ENCODE measurements at regions not wholly inside any gene's neighbourhood (a gene's known extent, or its start where the extent isn't known, plus 50 kb on each side); places are given as distances from the start of the nearest gene placed in this dataset.
A peak's percentile ranks its signal among the peaks of the same experiment; 100 is the strongest.

DNA sequence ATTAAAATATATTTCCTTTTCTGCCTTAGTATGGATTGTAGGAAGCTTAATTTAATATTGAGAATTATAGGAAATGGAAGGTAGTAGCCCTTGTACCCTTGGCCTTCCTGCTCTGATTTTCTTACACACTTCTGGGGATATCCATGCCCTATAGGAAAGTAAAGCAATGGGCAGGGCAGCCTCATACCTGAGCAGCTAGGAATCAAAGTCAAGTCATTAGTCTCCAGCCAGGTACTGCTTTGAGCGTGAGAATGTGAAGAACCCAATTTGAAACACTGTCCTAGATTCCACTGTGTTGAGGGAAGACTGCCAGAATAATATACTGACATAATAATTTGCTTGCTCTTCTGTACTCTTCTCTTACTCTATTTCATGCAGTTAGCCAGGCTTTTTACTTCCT is 51.0 kb upstream of the L3MBTL3 start:
- no peak for DNase-seq

GRCh38 chr6:129966125-129966524 is 52.3 kb upstream of the L3MBTL3 start:
- no peak for DNase-seq

- no peak for DNase-seq
These were observed 53.3 kb upstream of the L3MBTL3 start for GRCh38 chr6:129965096-129965495.

- DNase-seq, result no peak
These were observed 58.9 kb upstream of the L3MBTL3 start for GRCh38 chr6:129959358-129959930.

GRCh38 chr6:129957941-129958898 is 60.2 kb upstream of the L3MBTL3 start:
- peak in 1 of 51 donors; percentile 1 for DNase-seq

GRCh38 chr6:129955584-129955983 is 62.8 kb upstream of the L3MBTL3 start:
- DNase-seq, result no peak

DNA sequence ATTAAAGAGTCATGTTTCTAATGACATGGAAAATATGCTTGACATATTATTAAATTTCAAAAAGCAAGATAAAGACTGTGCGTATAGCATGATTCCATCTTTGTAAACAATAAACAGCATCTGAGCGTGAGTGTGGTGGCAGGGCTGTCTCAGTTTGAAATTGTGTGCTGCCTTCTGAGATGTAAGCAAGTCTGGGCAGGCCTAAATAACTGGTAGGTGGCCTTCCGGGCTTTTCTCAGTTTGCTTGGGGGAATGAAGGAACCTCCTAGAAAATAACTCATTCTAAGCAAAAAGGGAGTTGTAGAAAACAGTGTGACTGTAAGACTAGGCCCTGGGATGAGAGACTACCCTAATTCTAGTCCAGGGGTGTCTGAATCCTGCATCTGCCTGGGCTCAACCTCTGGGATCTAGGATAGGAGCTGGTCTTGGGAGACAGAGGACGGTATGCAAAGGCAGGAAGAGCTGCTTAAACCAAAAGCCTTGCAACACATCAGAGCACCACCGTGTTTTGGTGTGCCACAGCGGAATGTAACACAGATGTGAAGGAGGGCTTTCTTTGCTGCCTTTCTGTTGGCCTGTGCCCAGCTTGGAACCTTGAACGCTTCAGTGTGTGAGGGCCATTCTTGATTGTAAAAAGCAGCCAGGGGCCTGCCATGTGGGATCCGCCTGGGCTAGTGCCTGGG is 63.5 kb upstream of the L3MBTL3 start:
- no peak for DNase-seq

GRCh38 chr6:129947797-129948196 is 70.6 kb upstream of the L3MBTL3 start:
- no peak for DNase-seq

DNA sequence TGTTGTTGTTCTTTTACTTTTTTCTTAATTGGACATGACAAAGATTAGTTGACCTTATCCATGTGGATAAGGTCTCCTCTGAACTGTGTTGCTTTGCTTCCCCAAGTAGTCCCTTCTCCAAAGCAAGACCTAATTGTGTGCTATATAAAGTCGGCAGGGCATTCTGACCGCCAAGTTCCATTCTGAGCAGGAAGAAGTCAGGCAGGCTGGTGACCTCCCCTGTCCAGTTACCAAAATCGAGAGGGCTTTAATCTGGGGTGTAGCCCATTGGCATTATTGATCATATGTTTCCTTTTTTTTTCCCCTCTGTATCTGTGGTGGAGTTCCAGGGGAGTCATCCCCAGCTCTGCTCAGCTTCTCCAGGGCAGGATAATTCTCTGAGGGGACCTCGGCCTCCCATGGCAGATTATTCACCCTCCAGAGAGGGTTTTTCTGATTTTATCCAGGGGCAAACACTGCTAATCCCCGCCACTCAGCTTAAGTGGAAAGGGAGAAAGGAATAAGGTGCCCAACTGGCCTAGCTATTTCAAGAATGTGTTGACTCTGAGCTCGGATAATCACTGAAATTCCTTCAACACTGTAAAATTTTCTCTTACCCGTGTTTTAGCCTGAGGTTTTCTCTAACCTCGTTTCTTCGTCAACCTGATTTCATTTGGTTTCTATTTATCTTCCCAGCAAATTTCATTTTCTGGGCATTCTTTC is 71.8 kb upstream of the L3MBTL3 start:
- no peak for DNase-seq

DNA sequence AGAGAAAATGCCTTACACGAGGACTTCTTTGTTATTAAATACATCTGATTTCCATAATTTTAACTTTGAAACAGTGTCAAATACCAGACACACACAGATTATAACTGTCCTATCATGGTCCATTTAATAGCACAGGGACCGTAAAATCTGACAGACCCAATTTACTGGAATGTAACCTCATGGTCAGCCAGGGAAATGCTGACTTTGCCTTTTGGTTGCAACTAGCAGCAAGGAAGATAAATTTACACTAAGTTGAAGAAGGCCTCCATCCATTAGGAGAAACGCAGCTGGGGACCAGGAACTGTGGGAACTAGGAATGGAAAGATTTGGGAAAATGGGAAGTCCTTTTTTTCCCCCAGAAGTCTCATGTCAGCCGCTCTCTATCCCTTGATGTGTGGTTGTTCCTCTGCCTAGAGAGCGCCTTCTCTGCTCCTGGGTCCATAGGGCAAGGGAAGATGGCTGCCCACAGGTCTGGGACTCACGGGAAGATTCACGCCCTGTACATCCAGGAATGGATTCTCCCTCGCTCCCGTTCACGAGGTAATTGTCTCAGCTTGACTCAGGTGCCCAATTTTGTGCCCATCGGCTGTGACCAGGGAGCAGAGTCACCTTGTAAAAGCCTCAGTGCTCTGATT is 74.6 kb upstream of the L3MBTL3 start:
- no peak for DNase-seq

- no peak for DNase-seq
These were observed 77.8 kb upstream of the L3MBTL3 start for GRCh38 chr6:129940454-129941195.

DNA sequence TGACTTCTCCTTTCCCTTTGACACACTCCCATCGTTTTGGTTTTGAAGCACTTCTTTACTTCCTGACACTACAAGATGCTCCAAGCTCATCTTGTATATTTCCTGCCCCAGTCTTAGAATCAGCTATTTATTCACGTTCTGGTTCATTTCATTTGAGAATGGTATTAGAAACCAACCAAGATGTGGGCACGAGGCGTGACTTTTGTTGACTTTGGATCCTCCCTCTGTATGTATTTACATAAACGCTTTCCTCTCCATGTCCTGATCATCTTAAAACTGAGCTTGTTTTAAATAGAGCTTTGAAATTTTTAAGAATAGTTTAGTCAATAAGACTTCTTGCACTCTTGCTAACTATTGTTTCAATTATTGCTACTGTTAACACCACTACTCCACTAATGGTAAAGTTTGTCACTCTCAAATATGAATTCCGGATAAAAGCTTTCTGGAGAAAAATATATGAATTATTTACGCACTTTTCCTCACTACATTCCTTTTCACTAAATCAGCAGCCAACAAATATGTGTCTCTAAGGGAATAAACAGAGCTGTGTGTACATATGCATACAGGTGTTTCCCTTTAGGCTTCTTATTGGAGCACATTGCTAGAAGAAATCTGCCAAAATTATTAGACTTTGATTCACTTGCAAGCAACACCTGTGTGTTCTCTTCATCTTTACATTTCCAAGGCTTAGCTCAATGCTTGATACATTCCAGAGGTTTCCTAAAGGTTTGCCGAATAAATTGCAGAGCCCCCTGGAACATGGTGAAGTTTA is 77.3 kb upstream of the TMEM244 start:
- DNase-seq, result no peak

- peak in 20 of 51 donors; percentile 0 to 51 (median 18) for DNase-seq
These were observed 75.4 kb upstream of the TMEM244 start for GRCh38 chr6:129936329-129937165.

DNA sequence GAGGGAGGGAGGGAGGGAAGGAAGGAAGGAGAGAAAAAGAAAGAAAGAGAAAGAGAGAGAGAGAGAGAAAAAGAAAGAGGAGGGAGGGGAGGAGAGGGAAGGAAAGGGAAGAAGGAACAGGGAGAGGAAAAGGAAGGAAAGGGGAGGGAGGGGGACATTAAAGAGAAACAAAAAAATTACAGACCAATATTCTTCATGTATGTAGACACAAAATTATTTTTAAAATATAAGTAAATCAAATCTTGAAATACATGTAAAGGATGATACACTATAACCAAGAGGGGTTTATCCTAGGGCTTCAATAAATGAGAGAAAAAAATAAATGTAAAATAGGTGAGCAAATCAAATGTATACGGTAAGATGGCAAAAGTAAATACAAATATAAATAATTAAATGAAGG is 71.2 kb upstream of the TMEM244 start:
- DNase-seq, result no peak

DNA sequence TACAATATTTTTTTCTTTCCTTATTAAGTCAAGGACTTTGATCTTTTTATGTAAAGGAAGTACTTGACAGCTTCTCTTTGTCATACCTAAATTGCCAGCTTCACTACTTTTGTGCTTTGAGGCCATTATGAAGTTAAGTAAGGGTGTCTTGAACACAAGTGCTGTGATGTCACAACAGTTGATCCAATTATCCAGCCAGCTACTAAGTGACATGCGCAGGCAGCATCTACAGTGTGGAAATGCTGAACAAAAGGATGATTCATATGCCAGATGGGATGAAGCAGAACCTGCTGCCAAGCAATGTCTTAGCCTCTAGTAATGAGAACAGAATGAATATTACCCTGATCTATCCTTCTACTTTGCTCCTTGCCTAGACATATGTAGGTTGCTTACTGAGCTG is 68.3 kb upstream of the TMEM244 start:
- DNase-seq, result peak in 27 of 51 donors; percentile 1 to 70 (median 32)

DNA sequence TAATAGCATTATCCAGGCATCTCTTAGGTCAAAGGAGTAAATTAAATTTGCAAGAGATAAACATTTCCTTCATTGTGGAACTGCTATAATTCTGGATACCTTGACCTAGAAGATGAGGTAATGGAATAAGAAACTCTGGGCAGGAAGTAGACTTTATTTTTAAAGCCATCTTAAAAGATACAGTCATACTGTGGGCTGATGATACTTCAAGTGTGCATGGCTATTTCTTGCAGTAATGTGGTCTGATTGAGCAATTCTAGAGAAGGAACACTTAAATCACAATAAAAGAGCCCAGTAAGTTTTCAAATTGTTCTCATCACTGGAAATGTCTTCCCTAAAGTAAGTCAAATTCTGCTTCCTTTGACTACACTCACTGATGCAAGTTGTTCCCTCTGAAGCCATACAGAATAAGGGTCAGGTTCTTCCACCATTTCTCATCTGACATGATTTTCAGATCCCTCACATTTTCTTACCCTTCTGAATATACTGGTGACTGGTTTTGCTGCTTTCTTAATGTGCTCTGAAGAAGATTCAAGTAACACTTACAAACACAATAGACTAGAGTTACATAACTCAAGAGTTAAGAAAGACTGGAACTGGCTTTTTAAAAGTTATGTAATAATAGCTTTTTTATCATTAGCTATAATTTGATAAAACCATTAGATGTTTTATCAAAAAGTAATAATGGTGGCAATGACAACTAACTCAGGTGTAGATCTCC is 62.6 kb upstream of the TMEM244 start:
- no peak for DNase-seq

- DNase-seq, result no peak
These were observed 60.2 kb upstream of the TMEM244 start for GRCh38 chr6:129921169-129921817.

Data from hypothalamus (tissue), 51 donors.